Neural cell (in vitro differentiated cells): ENCODE measurements at regions not wholly inside any gene's neighbourhood (a gene's known extent, or its start where the extent isn't known, plus 50 kb on each side); places are given as distances from the start of the nearest gene placed in this dataset.

Experiments
- CTCF ChIP-seq: fragments of 450-650 bp; IDR thresholded peaks from 2 replicates; pipeline ENCODE4 v1.5.1; 2014; ENCODE audit warnings: antibody characterized with exemption, mild to moderate bottlenecking, moderate library complexity; ENCODE audit not compliant: poor library complexity, severe bottlenecking
- EZH2 ChIP-seq: fragments of 200-600, 300-800 bp; shearing (Covaris generic), sonication (generic); IDR thresholded peaks from 2 replicates; pipeline ENCODE4 v1.6.1; 2014; ENCODE audit warnings: antibody characterized with exemption, low read length, borderline replicate concordance, mild to moderate bottlenecking; ENCODE audit not compliant: insufficient read depth, poor library complexity, severe bottlenecking
- REST ChIP-seq: IDR thresholded peaks from 2 replicates; pipeline ENCODE4 v1.6.1; 2012; ENCODE audit warnings: borderline replicate concordance
- SMC3 ChIP-seq: fragments of 450-650 bp; conservative IDR thresholded peaks from 2 replicates; pipeline ENCODE4 v1.6.1; 2014; ENCODE audit warnings: antibody characterized with exemption, mild to moderate bottlenecking, moderate library complexity; ENCODE audit not compliant: poor library complexity
- TAF1 ChIP-seq: IDR thresholded peaks from 2 replicates; pipeline ENCODE4 v1.6.1; 2012; ENCODE audit warnings: low read depth

GRCh38 chr1:168470901-168471431 lies 72.8 kb downstream of the XCL2 start:
- TF ChIP-seq REST (no peak), CTCF (no peak), TAF1 (no peak), SMC3 (no peak), EZH2 (no peak)
